ENCODE measurements at regions not wholly inside any gene's neighbourhood (a gene's known extent, or its start where the extent isn't known, plus 50 kb on each side); places are given as distances from the start of the nearest gene placed in this dataset.
"Not testable (repeated sequence)": the region's sequence is repeated elsewhere in the genome, so short reads cannot be mapped to it uniquely, and the experiment has no call there.

- no peak for DNase-seq (ENCODE audit: low read depth in 2 of 2)
Observed at GRCh38 chr10:120749856-120750566, 101.2 kb upstream of the WDR11 start.

GRCh38 chr10:120755771-120756170, 95.4 kb upstream of the WDR11 start:
- no peak for DNase-seq (ENCODE audit: low read depth in 2 of 2)

GRCh38 chr10:120760253-120760652, 90.9 kb upstream of the WDR11 start:
- no peak for DNase-seq (ENCODE audit: low read depth in 2 of 2)

- no peak for DNase-seq (ENCODE audit: low read depth in 2 of 2)
Observed at GRCh38 chr10:120761951-120762350, 89.2 kb upstream of the WDR11 start.

GRCh38 chr10:120765226-120765803, 85.8 kb upstream of the WDR11 start:
- DNase-seq (ENCODE audit: low read depth in 2 of 2) = no peak

- no peak for DNase-seq (ENCODE audit: low read depth in 2 of 2)
Observed at GRCh38 chr10:120768227-120768626, 82.9 kb upstream of the WDR11 start.

GRCh38 chr10:120770496-120770895, 80.7 kb upstream of the WDR11 start:
- no peak for DNase-seq (ENCODE audit: low read depth in 2 of 2)

- DNase-seq (ENCODE audit: low read depth in 2 of 2) = no peak
Observed at GRCh38 chr10:120776442-120776841, 74.7 kb upstream of the WDR11 start.

- no peak for DNase-seq (ENCODE audit: low read depth in 2 of 2)
Observed at GRCh38 chr10:120782336-120782735, 68.8 kb upstream of the WDR11 start.

GRCh38 chr10:120783098-120783497, 68.1 kb upstream of the WDR11 start:
- DNase-seq (ENCODE audit: low read depth in 2 of 2) = no peak

- DNase-seq (ENCODE audit: low read depth in 2 of 2) = no peak
Observed at GRCh38 chr10:120783867-120784266, 67.3 kb upstream of the WDR11 start.

GRCh38 chr10:120788771-120789170, 62.4 kb upstream of the WDR11 start:
- no peak for DNase-seq (ENCODE audit: low read depth in 2 of 2)

GRCh38 chr10:120789303-120790203, 61.6 kb upstream of the WDR11 start:
- DNase-seq (ENCODE audit: low read depth in 2 of 2) = no peak

- DNase-seq (ENCODE audit: low read depth in 2 of 2) = no peak
Observed at GRCh38 chr10:120791316-120791715, 59.8 kb upstream of the WDR11 start.

GRCh38 chr10:120793088-120793487, 58.1 kb upstream of the WDR11 start:
- no peak for DNase-seq (ENCODE audit: low read depth in 2 of 2)

GRCh38 chr10:120794390-120794789, 56.8 kb upstream of the WDR11 start:
- no peak for DNase-seq (ENCODE audit: low read depth in 2 of 2)

- DNase-seq (ENCODE audit: low read depth in 2 of 2) = not testable (repeated sequence)
Observed at GRCh38 chr10:120798276-120798675, 52.9 kb upstream of the WDR11 start.

- no peak for DNase-seq (ENCODE audit: low read depth in 2 of 2)
Observed at GRCh38 chr10:120799849-120800248, 51.3 kb upstream of the WDR11 start.

- DNase-seq (ENCODE audit: low read depth in 2 of 2) = no peak
Observed at GRCh38 chr10:120800528-120801323, 50.4 kb upstream of the WDR11 start.

Measured in stimulated activated CD8-positive, alpha-beta memory T cell treated with anti-CD3 and anti-CD28 coated beads, Interleukin-7, amount 100 ng/mL, for 4 hours (primary cell).